IPS DF 19.7 (cell line): ENCODE measurements at regions not wholly inside any gene's neighbourhood (a gene's known extent, or its start where the extent isn't known, plus 50 kb on each side); places are given as distances from the start of the nearest gene placed in this dataset.
"Not testable (repeated sequence)": the region's sequence is repeated elsewhere in the genome, so short reads cannot be mapped to it uniquely, and the experiment has no call there.

Source experiments
- DNase-seq: peaks from one replicate; pipeline ENCODE4 v3.0.0-alpha.2; 2013; ENCODE audit warnings: low read depth, low spot score

GRCh38 chr4:179225594-179225993 is 1783.4 kb upstream of the AGA start:
- DNase-seq: no peak

DNA sequence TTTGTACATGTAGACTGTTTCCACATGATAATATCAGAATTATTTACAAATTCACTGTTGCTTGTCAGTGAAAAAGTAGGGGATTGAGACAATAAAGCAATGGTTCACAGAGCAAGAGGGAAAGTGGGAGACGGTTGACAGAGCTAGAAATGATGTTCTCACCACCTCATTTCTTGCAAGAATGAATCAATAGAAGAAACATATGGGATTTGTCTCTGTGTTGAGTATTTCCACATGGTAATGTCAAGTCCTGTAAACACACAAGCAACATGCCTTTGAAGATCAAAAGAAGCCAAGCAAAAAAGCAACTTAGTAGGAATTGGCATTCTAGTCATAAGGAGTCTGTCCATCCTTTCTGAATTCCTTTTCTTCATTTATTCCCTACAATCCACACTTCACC is 1806.6 kb upstream of the AGA start:
- no peak for DNase-seq

DNA sequence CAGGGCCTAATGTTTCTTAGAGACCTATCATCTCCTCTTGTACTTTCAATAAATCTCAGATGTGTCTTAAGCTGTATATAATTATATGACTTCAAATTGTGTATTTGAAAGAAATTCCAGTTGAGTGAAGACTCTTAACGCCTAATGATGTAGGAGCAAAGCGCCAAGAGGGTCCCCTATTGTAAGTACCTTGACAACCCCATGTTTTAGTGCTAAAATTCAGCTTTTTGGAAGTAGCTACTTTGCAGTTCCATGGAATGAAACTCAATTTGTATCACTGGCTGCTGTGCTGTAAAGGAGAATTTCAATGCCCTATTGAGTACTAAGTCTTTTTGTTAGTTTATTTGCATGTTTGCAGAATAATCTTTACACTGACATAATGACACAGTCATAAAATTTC is 1826.6 kb upstream of the AGA start:
- DNase-seq: no peak

DNA sequence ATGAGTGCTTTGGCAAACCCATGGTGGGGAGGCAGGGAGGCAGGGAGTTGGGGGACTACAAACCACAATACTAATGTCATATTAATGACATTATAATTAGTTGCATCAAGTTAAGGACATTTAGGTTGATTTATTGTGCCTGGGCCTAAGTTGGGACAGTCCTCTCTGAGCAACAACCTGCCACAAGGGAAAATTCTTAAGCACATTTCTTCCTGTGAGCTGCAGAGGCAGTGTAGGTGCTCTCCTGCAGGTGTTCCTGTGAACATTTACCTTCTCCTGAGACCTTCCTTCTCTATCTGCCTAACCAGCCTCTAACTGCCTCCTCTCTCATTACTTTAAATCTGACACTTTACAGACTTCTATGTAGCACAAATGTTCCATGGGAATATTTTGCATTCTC is 1830.0 kb upstream of the AGA start:
- DNase-seq: no peak

DNA sequence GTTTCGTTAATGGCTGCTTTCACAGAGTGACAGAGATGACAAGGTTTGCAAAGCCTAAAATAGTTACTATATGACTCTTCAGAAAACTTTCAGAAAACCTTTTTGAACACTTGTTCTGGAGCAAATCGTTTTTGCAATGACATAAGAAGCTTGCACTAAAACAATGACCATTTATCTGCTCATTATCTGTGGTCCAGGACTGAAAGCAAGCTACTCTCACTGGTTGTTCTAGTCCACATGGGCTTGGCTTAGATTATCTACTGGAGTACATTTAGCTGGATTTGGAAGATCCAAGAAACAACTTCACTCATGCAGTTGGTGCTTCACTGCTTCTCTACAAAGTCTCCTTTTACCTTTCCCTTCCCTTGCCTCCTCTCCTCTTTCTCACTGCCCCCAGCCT is 1836.4 kb upstream of the AGA start:
- no peak for DNase-seq

- DNase-seq: no peak
Measured at GRCh38 chr4:179285696-179286095, 1843.5 kb upstream of the AGA start.

- DNase-seq: no peak
Measured at GRCh38 chr4:179291657-179292056, 1849.4 kb upstream of the AGA start.

GRCh38 chr4:179292468-179292867 is 1850.2 kb upstream of the AGA start:
- DNase-seq: no peak

DNA sequence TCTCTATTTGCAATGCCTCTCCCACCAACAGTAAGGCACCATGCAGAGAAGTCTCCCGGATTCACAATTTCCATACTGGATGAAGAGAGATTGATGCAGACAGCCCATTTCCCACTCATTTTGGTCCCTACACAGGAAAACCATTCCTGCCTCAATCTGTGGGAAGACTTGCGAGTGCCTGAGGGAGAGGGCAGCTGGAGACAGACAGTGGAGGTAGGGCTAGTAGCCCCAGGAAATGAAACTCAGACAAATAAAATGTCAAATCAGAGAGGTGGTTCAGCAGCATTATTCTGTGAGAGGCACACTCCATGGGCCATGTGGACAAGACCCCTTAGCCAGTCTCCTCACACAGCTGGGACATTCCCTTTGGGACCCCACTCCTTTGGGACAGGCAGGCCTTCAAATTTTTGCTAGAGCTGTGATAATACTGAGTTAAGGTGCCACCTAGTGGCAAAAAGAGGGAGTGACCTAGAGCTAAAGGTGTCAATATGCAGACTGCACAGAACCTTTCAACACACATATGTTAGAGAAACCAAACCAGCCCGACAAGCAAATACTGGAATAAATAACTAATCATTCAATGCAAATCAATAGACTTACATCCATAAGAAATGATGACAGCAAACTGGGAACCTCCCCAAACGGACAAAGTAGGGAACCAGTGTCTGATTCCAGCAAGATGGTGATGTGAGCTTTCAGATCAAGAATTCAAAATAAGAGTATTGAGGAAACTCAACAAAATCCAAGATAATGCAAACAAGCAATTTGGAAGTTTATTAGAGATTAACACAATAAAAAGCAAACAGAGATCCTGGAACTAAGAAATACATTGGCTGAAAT is 1865.3 kb upstream of the AGA start:
- peak; percentile 30 for DNase-seq

DNA sequence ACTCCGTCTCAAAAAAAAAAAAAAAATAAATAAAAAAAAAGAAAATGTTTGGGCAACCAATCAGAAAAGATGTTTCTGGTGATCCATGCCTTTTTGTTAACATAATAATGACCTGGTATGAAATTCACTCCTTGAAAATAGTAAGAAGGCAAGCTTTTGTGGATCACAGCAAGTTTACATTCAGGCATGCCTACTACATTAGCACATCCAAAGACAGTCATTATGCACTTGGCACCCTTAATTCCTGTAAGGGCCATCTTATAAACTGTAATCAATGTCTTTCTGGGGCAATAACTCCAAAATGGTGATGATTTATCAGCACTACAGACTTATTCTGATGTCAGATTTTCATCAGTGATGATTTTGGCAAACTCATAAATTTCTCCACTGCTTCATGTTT is 1871.6 kb upstream of the AGA start:
- DNase-seq: no peak

DNA sequence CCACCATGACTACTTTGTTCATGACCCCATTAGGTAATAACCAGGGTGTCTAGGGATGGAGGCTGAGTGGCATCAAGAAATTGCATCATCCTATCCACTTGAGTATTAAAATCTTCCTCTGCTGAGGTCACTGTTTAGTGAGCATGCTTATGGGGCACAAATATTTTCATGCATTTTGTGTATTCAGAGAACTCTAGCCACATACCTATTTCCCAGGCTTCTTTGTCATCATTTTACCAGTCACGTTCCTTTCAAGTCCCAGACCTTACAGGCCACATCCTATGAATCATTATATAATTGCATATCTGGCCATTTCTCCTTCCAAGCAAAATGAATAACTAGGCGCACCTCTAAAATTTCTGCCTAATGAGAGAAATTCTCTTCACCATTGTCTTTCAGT is 1882.9 kb upstream of the AGA start:
- DNase-seq: no peak

GRCh38 chr4:179328627-179329026 is 1886.4 kb upstream of the AGA start:
- DNase-seq: no peak

- no peak for DNase-seq
Measured at GRCh38 chr4:179331362-179331761, 1889.1 kb upstream of the AGA start.

DNA sequence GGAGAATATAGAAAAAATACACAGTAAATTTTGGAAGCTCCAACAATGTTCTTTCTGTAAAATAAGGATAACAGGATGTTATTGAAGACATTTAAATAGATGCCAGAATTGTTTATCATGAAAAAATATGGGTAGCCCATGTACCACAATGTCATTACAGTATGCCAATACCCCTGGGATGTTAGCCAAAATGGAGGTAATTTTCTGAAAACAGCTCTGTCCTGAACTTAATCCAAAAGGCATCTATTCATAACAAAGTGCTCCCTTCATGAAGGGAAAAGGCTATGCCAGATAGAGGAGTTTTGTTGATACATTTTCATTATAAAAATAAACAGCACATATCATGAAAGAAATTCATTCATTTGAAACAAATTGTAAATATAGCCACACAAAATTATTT is 1902.6 kb upstream of the AGA start:
- DNase-seq: no peak

DNA sequence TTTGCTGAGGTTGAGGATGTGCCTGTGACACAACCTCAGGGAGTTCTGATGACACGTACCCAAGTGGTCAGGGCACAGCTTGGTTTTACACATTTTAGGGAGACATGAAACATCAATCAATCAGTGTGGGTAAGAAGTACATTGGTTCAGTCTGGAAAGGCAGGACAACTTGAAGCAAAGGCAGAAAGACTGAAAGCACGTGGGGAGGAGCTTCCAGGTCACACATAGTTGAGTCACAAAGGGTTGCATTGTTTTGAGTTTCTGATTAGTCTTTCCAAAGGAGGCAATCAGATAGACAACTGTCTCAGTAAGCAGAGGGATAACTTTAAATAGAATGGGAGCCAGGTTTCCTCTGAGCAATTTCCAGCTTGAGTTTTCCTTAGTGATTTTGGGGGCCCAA is 1910.0 kb upstream of the AGA start:
- DNase-seq: no peak

DNA sequence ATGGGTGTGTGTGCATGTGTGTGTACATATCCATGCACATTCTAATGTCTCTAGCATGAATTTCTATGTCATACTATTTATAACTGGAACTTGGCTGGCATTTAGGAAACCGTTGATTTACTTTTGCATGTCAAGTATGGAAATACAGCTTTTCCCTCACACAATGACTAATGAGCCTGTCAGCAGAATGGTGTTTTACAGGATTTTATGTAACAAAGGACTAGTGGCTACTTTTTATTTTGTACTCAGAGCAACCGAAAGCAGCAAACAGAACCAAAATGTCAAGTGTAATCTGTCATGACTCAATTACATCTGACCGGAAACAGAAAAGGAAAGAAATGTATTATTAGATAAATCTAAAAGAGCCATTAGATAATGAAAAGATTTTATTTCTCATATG is 1911.5 kb upstream of the AGA start:
- DNase-seq: no peak

DNA sequence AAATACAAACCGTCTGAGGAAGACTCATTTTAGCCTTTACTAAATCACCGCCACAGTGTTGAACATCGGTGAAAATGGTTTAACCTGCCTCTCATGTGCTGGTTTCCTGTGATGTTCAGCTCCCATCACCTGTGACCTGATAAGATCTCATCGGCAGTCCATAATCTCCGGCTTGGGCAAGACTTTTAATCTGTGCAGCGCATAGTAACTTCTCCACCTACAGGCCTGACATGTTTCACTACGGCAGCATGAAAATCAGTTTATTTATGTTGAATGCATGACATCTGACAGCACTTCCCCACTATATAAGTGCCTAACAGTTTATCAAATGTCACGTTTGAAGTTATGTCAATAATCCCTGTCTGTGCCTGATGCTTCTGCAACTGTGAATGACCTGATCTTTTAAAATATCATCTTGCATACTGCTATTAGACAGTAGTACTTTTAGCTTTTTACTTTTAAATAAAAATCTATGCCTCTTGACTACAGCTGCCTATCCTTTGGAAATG is 1919.8 kb upstream of the AGA start:
- no peak for DNase-seq

DNA sequence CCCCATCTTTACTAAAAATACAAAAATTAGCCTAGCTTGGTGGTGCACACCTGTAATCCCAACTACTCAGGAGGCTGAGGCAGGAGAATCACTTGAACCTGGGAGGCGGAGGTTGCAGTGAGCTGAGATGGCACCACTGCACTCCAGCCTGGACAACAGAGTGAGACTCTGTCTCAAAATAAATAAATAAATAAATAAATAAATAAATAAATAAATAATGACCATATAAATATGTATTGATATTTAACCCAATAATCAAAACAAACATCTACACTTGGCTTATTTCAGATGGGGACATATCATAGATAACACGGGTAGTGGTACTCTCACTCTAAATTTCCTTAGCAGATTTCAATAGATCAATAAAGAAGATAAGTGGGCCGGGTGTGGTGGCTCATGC is 1923.7 kb upstream of the AGA start:
- not testable (repeated sequence) for DNase-seq

- DNase-seq: no peak
Measured at GRCh38 chr4:179372242-179372641, 1930.0 kb upstream of the AGA start.

DNA sequence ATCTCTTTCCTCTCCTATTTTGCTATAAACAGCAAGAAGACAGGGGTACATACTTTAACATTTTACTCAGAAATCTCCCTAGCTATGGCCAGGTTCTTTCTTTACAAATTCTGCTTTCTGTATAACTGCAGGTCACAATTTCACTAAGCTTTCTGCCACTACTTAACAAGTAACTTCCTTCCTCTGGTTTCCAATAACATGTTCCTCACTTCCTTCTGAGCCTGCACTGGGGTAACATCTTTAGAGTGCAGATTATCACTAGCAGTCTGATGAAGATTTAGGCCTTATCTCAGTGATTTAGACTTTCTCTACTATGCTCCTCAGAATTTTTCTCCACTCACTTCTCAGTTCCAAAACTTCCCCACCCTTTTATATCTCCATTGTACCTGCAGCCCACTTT is 1930.5 kb upstream of the AGA start:
- DNase-seq: no peak

DNA sequence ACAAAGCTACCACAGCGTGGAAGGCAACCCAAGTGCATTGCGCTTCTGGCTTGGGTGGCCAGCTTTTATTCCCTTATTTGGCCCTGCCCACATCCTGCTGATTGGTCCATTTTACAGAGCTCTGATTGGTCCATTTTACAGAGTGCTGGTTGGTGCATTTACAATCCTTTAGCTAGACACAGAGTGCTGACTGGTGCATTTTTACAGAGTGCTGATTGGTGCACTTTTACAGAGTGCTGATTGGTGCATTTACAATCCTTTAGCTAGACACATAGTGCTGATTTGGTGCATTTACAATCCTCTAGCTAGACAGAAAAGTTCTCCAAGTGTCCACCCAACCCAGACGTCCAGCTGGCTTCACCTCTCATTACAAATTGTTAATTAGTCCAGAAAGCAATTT is 1936.6 kb upstream of the AGA start:
- DNase-seq: not testable (repeated sequence)

DNA sequence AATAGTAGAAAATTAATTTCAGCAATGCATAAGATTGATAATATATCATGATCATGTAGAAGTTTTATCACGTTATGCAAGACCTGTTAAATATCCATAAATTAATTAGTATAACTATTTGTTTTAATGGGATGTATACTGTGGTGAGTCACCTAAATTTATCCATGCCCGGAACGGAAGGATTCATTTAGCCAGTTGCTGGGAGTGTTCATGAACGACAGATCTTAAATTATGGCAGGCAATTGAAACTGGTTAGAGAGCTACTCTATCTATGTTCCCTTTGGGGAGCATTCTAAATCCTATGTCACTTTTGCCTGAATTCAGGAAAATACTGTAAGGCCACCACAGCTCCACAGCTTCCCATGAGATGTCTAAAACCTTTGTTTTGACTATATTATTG is 1950.5 kb upstream of the AGA start:
- DNase-seq: no peak

DNA sequence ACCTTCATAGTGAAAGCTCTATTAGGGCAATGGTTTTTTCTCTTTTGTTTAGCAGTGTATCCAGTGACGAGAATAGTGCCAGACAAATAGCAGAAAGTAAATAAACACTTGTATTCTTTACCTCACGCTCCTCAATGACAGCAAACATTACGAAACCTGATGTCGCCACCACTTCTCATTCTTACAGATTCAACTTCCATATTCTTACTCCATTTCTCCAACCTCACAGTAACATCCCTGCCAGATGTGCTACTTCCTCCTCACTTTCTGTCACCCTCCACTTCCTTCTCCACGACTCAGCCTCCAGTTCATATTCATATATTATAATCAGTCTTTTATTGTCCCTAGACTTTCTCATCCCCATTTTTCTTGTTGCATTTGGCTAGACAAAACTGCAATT is 1956.2 kb upstream of the AGA start:
- no peak for DNase-seq
